ENCODE measurements at regions not wholly inside any gene's neighbourhood (a gene's known extent, or its start where the extent isn't known, plus 50 kb on each side); places are given as distances from the start of the nearest gene placed in this dataset.
A peak's percentile ranks its signal among the peaks of the same experiment; 100 is the strongest.

DNA sequence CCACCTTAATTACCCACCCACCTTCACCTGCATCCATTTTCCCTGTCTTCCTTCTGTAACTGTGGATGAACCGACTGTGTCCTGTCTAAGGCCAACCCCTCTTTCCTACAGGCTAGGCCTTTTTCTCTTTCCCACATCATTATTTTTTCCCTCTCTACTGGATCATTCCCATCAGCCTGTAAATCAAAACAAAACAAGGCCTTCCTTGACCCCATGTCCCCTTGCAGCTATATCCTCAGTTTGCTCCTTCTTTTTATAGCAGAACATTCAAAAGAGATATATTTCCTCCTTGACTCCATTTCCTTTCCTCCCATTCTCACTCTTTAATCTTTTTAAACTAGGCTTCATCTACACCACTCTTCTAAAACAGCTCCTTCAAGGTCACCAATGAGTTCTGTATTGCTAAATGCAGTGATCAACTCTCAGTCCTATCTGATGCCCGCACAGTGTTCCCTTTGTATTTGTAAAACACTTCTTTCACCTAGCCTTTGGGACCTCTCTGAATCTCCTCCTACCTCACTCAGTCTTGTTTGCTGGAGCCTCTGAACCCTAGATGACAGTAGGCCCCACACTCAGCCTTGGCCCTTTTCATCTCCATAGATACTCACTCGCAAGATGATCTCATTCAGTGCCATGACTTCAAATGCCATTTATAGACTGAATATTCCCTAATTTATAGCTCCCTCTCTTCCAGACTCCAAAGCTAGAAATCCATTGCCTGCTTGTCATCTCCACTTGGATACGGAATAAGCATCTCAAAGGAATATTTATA lies 55.7 kb downstream of the CXCR4 start:
- in situ Hi-C loops (cut with MboI; ENCODE audit: low pct_unique_long_range_greater_than_20kb, low sequenced_read_pairs): no loop called here
- DNase-seq: no peak

DNA sequence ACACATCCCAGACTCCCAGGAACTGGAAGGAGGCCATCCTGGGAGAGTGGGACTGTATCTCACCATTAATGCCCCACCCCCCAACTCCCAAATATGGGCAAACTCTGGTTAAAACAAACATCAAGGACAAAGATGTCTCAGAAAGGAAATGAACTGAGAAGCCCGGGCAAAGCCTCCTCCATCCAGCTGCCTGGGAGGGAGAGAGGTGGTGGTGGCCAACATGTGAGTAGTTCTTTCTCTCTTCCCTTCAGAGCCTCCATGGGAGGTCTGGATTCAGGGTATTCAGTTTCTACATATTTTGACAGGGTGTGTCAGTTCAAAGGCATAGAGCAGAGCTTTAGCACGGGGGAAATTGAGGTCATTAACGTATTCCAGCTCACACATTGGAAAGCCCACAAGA lies 57.5 kb downstream of the CXCR4 start:
- DNase-seq: no peak
- in situ Hi-C loops (cut with MboI; ENCODE audit: low pct_unique_long_range_greater_than_20kb, low sequenced_read_pairs): no loop called here

DNA sequence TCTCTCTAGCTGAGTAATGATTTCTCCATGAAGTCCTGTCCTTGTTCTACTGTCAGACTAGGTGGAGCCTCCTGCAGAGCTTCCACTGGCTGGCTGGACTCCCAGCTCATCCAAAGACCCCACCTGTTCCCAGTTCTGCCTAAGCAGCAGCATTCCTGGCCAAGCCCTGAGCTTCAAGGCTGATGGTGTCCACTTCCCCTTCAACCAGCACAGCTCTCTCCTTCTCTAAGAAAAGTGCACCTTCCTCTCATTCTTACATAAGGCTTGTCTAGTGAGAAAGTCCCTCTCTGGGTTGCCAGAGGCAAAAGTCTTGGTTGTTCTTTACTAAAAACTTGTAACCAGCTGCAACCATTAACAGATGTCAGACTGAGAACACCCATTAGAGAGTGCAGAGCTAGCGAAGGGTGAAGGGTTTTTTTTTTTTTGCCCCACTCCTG lies 58.9 kb downstream of the CXCR4 start:
- DNase-seq: no peak
- in situ Hi-C loops (cut with MboI; ENCODE audit: low pct_unique_long_range_greater_than_20kb, low sequenced_read_pairs): no loop called here

DNA sequence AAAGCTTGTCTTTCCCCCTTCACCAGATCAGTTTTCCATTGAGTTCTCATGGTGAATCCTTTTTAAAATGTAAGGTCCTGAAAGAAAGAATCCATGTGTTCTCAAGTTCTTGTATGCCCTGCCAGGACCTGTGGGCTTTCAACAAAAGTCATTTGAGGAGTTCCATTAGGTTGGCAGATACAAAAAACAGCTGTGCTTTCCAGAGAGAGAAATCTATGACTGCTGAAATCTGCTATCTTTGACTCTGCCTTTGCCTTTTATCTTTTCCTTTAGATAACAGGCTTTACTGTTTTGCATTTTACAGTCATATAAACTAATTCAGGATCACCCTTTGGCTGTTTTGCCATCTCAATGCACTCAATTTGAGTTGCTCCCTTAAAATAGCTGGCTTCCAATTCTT lies 59.7 kb downstream of the CXCR4 start:
- in situ Hi-C loops (cut with MboI; ENCODE audit: low pct_unique_long_range_greater_than_20kb, low sequenced_read_pairs): no loop called here
- DNase-seq: no peak

DNA sequence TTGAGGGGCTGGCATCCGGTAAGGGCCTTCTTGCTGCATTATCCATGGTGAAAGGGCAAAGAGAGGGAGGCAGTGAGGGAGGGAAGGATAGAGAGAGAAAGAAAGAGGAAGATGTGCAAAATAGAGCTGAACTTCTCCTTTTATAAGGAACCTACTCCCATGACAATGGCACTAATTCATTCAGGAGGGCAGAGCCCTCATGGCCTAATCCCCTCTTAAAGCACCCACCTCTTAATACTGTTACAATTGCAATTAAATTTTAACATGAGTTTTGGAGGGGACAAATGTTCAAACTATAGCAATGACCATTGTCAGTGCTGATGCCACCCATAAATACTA lies 60.2 kb downstream of the CXCR4 start:
- in situ Hi-C loops (cut with MboI; ENCODE audit: low pct_unique_long_range_greater_than_20kb, low sequenced_read_pairs): no loop called here
- DNase-seq: peak; percentile 68

DNA sequence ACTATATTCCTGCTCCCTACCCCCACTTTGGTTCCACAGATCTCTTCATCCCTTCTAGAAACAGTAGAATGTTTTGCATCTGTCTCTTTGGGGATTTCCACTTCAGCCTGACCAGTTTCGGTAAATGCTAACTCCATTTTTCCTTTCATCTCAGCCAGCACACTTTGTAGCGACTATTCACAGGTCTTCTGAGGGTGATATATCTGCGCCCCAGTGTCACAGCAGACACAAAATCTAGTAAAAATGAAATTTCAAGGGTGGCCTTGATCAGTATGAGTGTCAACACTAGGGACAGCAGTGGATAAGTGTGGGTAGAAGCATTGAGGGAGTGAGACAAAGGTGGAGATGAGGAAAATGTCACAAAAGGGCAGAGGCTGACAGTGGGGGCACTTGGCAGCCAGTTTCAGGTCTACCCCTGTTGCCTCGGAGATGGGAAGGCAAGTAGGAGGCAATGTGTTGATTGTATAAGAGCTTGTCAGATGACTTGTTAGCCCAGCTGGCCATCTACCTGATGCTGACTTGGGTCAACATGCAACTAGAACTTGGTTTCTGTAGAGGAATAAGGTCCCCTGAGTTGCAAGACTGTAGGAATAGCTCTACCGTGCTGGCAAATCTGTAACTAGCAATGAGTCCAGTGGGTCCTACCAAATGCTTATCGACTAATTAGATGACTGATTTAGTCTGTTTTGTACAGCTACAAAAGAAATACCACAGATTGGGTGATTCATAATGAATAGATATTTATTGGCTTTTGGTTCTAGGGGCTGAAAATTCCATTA lies 60.7 kb downstream of the CXCR4 start:
- in situ Hi-C loops (cut with MboI; ENCODE audit: low pct_unique_long_range_greater_than_20kb, low sequenced_read_pairs): no loop called here
- no peak for DNase-seq

DNA sequence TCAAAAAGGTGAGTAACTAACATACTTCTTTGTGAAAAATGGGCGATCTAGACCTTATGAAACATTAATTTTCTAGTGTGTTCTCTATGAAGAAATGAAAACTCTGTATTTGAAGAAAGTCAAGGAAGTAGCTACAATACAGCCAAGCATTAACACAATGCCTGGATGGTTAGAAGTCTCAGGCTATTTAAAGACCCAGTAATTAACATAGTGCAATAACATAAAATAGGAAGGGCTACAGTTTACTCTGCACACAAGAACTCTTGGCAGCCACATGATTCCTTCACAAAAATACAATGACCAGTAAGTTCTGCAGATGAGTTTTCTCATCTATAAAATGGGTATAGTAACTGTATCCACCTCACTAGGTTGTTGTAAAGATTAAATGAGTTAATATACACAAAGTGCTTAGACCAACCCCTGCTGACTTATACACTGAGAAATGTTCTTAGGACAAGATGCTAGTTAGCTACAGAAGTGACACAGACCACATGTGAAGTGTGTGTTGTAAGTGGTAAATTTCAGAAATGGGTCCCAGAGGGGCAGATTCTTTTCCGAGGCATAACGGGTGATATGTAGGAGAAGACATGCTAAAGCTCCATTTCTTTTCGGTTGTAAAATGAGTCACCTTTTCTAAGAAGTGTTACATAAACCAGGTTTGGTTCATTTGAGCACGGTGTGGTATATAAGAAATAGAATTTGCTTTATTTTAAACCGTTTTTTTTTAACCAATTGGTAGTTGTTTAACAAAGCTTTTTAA lies 61.8 kb downstream of the CXCR4 start:
- DNase-seq: no peak
- in situ Hi-C loops (cut with MboI; ENCODE audit: low pct_unique_long_range_greater_than_20kb, low sequenced_read_pairs): no loop called here

DNA sequence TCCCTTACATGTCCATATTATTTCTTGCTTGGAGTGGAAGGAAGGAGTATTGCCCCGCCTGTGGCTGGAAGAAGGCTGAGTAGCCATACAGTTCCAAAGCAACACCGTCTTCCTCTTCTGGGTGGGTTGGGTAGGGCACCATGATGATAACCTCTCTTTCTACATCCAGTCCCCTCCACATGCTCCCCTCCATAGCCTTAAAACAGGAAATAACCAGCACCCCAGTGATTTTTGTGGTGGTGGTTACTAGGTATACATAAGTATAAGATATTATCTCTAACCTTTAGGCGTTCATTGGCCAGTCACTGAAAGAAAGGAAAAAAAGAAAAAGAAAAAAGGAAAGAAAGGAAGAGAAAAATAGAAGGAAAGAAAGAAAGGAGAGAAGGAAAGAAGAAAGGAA lies 63.1 kb downstream of the CXCR4 start:
- DNase-seq: no peak
- in situ Hi-C loops (cut with MboI; ENCODE audit: low pct_unique_long_range_greater_than_20kb, low sequenced_read_pairs): no loop called here

DNA sequence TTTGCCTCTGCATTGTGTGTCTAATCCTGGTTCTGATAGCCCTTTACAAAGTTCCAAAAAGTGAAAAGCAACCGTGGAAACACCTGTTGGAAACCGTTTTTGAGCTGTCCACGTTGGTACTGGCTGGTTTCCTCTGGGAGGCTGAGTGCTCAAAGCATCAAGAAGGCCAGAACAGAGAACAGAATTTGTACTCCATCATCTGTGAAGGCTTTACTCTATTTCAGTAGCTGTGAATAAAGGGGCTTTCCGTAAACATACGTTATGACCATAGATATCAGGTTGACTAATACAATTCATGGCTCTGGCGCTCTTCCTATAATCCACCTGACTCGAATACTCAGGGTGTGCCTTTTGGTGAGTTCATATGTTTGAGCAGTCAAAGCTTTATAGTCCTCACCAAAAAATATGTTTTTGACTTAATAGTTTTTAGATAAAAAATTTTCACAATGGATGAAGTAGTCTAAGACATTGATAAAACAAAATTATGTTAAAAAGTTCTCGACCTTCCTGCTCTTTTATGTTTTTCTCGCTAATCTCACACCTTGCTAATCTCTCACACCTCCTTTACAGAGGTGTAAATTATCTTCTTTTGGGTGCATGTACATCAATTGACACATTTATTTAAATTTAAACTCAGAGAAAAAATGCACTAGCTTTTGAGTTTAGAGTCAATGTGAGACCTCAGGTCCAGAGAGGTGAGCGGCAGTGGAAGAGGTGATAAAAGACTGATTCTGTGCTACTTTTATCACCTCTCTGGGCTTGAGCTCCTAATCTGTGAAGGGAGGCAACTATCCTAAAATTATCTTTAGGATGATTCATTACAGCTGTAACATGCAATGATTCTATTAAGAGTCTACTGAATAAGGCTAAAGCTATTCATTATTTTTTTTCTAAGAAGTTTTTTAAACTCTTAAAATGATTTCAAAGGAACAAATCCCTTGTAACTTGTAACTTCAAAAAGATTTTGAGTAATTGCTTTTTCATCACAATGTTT lies 65.3 kb downstream of the CXCR4 start:
- in situ Hi-C loops (cut with MboI; ENCODE audit: low pct_unique_long_range_greater_than_20kb, low sequenced_read_pairs): no loop called here
- no peak for DNase-seq

DNA sequence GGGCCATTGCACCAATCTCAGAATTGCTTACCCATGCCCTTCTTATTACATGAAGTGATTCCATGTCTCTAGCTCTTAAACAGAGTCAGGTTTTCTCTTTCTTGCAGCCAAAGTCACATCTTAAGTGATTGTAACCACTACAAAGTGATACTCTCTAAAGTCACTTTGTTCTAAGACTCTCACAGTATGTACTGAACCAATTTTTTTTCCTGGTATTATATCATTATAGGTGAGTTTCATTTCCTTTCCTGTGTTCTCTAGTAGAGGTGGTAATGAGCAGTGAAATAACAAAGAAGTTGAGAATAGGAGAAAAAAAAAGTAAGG lies 66.3 kb upstream of the DARS1 start:
- in situ Hi-C loops (cut with MboI; ENCODE audit: low pct_unique_long_range_greater_than_20kb, low sequenced_read_pairs): no loop called here
- DNase-seq: no peak

DNA sequence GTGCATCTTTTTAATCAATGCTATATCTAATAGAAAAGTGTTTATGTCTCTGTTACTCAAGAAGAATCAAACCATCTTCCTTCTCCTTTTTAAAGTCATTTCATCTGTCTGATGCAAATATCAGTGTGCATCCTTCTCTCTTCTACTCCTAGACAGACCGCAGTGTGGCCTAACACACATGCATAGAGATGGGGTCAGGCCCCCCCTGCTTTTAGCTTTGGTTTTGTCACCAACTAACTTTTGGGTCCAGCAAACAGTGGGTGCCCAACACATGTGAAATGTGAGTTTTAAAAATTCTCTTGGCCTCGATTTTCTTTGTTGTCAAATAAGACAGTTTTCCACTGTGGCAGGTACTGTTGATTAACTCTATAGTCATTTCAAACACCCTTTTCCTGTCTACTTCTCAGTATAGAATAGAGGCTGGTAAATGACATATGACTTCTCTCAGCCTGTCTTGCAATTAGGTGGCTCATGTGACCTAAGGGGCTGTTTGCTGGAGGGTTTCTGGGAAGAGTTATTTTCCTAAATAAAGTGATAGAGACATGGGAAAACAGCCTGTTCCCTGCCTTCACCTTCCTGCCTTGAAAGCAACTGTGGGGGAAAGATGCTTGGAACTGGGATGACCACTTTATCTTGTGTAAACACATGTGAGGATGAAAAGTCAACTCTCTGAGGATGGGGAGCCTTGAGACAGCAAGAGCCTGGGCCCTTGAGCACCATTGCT lies 65.7 kb upstream of the DARS1 start:
- no peak for DNase-seq
- in situ Hi-C loops (cut with MboI; ENCODE audit: low pct_unique_long_range_greater_than_20kb, low sequenced_read_pairs): no loop called here

DNA sequence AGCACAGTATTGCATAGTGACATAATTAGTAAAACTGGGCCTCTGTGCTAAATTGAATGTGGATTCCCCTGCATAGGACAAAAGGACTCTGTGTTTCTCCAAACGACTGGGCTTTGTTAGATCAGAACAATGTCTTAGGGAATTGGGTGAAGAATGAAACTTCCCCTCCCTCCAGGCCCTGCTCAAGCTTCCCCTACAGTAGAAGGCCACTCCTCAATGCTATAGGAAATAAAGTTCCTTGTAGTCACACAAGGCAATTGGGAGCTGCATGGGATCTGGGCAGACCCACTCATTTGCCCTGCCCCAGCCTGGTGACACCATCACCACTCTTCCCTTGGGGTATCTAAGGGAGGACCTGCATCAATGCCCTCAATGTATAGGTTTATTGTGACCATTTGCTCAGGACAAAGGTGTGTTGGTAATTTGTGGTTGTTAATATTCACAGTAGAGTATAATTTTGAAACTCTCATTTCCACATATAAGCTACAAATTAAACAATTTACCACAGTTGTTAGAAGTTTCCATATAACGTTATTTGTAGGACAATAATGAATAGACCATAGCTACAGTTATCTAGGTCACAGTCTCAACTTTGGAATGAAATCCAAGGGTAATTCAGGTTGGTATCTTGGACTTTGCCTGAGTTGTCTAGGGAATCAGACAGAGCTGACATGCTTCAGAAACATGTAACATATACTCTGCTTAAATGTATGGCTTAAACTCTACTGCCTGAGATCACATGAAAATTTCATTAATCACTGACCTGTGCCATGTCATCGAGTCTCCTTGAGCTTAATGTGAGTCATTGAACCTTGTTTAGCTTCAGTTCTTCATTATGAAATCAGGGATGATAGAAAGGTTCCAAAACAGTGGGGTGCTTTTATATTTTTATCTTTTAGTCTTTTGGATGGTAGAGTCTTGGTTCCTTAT lies 64.8 kb upstream of the DARS1 start:
- in situ Hi-C loops (cut with MboI; ENCODE audit: low pct_unique_long_range_greater_than_20kb, low sequenced_read_pairs): no loop called here

DNA sequence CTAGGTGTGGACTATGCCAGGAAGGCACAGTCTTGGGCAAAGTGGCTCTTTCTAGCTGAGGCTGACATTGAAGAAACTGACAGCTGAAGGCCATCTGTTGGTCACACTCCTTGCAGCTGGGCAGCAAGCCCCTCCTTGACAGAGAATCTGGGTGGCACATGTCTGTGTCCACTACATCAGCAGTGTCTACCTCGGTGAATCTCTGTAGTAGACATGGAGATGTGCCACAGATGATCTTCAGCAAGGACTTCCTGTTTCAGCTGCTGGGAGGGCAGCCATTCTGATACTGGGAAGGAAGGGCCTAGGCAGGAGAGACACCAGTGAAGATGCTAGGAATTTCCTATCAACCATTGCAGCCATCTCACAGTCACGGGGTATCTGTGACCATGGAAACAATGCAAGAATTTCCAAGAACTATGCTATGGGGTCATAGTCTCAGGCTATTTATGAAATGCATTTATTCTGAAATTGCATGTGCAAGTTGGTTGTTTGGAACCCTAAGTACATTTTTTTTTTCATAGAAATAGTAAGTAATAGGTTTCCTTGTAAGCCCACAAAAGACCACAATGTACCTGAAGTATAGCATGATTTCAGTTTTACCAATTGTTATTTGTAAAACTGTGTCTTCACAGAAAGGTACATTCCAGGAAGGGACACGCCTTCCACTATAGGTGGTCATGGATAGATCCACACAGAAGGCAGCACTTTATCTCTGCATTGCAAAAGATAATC lies 63.8 kb upstream of the DARS1 start:
- no peak for DNase-seq
- in situ Hi-C loops (cut with MboI; ENCODE audit: low pct_unique_long_range_greater_than_20kb, low sequenced_read_pairs): no loop called here

More for the DNA sequence above, 64.8 kb upstream of the DARS1 start:
- no peak for DNase-seq

DNA sequence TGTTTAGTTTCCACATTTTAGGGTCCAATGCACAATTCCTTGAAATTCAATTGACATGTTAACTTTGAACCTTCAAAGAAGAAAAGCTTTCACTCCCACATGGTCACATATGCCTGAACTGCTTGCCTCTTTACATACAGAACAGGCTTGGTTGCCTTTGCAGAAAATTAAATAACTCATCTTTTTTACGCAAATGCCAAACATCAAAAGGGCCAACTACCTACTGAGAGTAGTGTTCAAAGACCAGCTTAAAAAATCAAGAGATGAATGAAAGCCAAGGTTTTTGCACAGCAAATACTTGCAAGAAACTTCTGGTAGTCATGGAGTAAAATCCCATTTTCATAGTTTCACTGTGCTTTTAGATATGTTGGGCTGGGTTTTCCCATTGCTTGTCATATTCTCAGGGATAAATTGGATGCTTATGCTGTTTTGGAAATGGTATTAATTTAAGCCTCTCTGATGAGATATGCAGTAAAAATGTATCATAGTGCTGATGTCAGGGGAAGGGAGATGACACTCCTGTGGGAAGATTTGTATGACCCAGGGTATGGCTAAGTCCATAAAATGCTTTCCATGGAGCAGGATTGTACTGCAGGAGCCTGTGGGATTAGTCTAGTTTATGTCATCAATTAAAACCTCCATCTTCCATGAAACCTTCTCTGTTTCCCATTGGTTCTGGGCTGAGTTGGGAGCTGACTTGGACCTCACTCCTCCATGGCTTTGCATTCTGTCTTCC lies 60.6 kb upstream of the DARS1 start:
- no peak for DNase-seq
- in situ Hi-C loops (cut with MboI; ENCODE audit: low pct_unique_long_range_greater_than_20kb, low sequenced_read_pairs): no loop called here

DNA sequence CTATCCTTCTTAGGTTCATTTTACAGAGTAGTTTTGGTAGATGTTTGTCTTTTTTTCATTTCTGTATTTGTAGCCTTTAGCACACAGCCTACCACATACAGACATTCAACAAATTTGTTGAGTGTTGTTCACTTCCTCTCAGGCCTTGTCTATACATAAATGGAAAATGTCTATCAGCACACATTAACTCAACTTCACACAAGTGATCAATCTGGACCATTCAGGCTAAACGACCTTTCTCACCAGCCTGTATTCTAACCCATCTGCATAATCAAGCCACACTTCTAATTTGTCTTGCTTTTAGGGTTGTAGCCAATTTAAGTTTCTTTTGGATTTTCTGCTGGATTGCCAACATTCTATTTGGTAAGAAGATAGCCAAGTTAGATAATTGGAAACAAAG lies 59.9 kb upstream of the DARS1 start:
- no peak for DNase-seq
- in situ Hi-C loops (cut with MboI; ENCODE audit: low pct_unique_long_range_greater_than_20kb, low sequenced_read_pairs): no loop called here
